Hepatocyte (in vitro differentiated cells): ENCODE measurements at regions not wholly inside any gene's neighbourhood (a gene's known extent, or its start where the extent isn't known, plus 50 kb on each side); places are given as distances from the start of the nearest gene placed in this dataset.

ENCODE experiments used
- DNase-seq: peaks from one replicate; pipeline ENCODE4 v3.0.0-alpha.2; 2016; ENCODE audit warnings: low spot score
- H2AFZ ChIP-seq: fragments of 200-600 bp; sonication (generic); 2 replicates; pipeline ENCODE4 v1.6.0; 2016; ENCODE audit warnings: antibody characterized with exemption, mild to moderate bottlenecking
- H3K27ac ChIP-seq: fragments of 200-600 bp; sonication (generic); 2 replicates; pipeline ENCODE4 v1.5.1; 2016; ENCODE audit warnings: mild to moderate bottlenecking
- H3K27me3 ChIP-seq: fragments of 200-600 bp; sonication (generic); 2 replicates; pipeline ENCODE4 v1.6.1; 2016
- H3K36me3 ChIP-seq: fragments of 200-600 bp; sonication (generic); replicated peaks from 2 replicates; pipeline ENCODE4 v1.5.1; 2016; ENCODE audit warnings: low read depth; ENCODE audit not compliant: insufficient read depth
- H3K4me1 ChIP-seq: fragments of 200-600 bp; sonication (generic); 2 replicates; pipeline ENCODE4 v1.5.1; 2016; ENCODE audit warnings: mild to moderate bottlenecking, moderate library complexity; ENCODE audit not compliant: insufficient read depth
- H3K4me2 ChIP-seq: fragments of 200-600 bp; sonication (generic); 2 replicates; pipeline ENCODE4 v1.6.0; 2016
- H3K4me3 ChIP-seq: fragments of 200-600 bp; sonication (generic); 2 replicates; pipeline ENCODE4 v1.5.1; 2016; ENCODE audit warnings: mild to moderate bottlenecking
- H3K79me2 ChIP-seq: fragments of 200-600 bp; sonication (generic); 2 replicates; pipeline ENCODE4 v1.6.0; 2017; ENCODE audit warnings: mild to moderate bottlenecking
- H3K9me2 ChIP-seq: fragments of 200-600 bp; sonication (generic); replicated peaks from 2 replicates; pipeline ENCODE4 v1.6.0; 2017; ENCODE audit warnings: mild to moderate bottlenecking; ENCODE audit not compliant: insufficient read depth
- H3K9me3 ChIP-seq: fragments of 200-600 bp; sonication (generic); 2 replicates; pipeline ENCODE4 v1.5.1; 2016; ENCODE audit warnings: low read depth, mild to moderate bottlenecking
- H4K20me1 ChIP-seq: fragments of 200-600 bp; sonication (generic); 2 replicates; pipeline ENCODE4 v1.6.0; 2016; ENCODE audit warnings: mild to moderate bottlenecking; ENCODE audit not compliant: insufficient read depth, poor library complexity, severe bottlenecking
- EZH2 ChIP-seq: fragments of 200-600 bp; sonication (generic); IDR thresholded peaks from 2 replicates; pipeline ENCODE4 v1.6.1; 2016; ENCODE audit warnings: antibody characterized with exemption, mild to moderate bottlenecking, borderline replicate concordance
- EZH2phosphoT487 ChIP-seq: fragments of 200-600 bp; sonication (generic); IDR thresholded peaks from one replicate; pipeline ENCODE4 v1.6.1; 2018; ENCODE audit warnings: antibody characterized with exemption, mild to moderate bottlenecking, low read depth, moderate library complexity; ENCODE audit not compliant: unreplicated experiment, severe bottlenecking
- WGBS: methylation state at CpG from one replicate; pipeline ENCODE4 v1.1.6; 2016; ENCODE audit warnings: low lambda C conversion rate; ENCODE audit errors: missing lambda C conversion rate; 5-methylcytosine and 5-hydroxymethylcytosine counted together
- TF ChIP-seq, protein P1 (sequence below): fragments of 200-600 bp; sonication (generic); IDR thresholded peaks from 2 replicates; pipeline ENCODE4 v1.5.1; 2016; ENCODE audit warnings: antibody characterized with exemption, mild to moderate bottlenecking; ENCODE audit not compliant: poor library complexity

- no peak overlapping the region for H3K4me2 ChIP-seq
- no peaks in the 10 kb centered on the region for H3K4me1 ChIP-seq
- H3K4me3 ChIP-seq, result no peak overlapping the region
- no peaks in the 10 kb centered on the region for H3K9me3 ChIP-seq
- no peaks in the 10 kb centered on the region for H3K9me2 ChIP-seq
- no peaks in the 10 kb centered on the region for H3K27me3 ChIP-seq
- no peaks in the 10 kb centered on the region for H3K36me3 ChIP-seq
- no peaks in the 10 kb centered on the region for H3K79me2 ChIP-seq
- no peak for DNase-seq
- H4K20me1 ChIP-seq, result no peaks in the 10 kb centered on the region
- H3K27ac ChIP-seq, result no peak overlapping the region
- no peak overlapping the region for H2AFZ ChIP-seq
- WGBS, result 92% methylated on average over 4 of the region's 4 CpGs
- TF ChIP-seq EZH2 (no peak), EZH2phosphoT487 (no peak)
- TF ChIP-seq, protein P1, sequence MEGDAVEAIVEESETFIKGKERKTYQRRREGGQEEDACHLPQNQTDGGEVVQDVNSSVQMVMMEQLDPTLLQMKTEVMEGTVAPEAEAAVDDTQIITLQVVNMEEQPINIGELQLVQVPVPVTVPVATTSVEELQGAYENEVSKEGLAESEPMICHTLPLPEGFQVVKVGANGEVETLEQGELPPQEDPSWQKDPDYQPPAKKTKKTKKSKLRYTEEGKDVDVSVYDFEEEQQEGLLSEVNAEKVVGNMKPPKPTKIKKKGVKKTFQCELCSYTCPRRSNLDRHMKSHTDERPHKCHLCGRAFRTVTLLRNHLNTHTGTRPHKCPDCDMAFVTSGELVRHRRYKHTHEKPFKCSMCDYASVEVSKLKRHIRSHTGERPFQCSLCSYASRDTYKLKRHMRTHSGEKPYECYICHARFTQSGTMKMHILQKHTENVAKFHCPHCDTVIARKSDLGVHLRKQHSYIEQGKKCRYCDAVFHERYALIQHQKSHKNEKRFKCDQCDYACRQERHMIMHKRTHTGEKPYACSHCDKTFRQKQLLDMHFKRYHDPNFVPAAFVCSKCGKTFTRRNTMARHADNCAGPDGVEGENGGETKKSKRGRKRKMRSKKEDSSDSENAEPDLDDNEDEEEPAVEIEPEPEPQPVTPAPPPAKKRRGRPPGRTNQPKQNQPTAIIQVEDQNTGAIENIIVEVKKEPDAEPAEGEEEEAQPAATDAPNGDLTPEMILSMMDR, result no peak
Observed at GRCh38 chr5:4882186-4882585, 257.9 kb upstream of the ADAMTS16 start.

DNA sequence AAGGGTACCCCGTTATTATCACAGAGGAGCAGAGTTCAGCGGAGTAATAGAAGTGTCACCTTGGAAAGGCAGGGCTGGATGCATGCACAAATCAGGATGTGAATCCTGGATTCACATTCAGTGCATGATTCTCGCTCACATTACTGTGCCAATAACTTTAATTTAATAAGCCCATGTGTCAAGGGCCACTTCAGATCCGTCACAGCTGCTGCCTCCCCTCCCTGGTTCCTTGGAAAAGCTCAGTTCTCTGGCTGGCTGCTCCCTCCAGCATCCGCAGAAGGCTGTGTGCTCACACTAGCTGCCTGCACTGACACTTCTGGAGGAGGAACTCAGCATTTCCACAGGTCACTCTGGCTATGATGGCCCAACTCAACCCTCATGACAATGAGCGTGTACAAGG, 256.8 kb upstream of the ADAMTS16 start:
- TF ChIP-seq EZH2 (no peak), EZH2phosphoT487 (no peak)
- TF ChIP-seq, protein P1, result no peak
- DNase-seq, result no peak
- no peak overlapping the region for H3K4me3 ChIP-seq
- no peaks in the 10 kb centered on the region for H3K4me1 ChIP-seq
- H3K79me2 ChIP-seq, result no peaks in the 10 kb centered on the region
- H3K27me3 ChIP-seq, result no peaks in the 10 kb centered on the region
- 85% methylated on average over 6 of the region's 6 CpGs for WGBS
- H2AFZ ChIP-seq, result no peak overlapping the region
- no peak overlapping the region for H3K4me2 ChIP-seq
- no peaks in the 10 kb centered on the region for H4K20me1 ChIP-seq
- H3K9me2 ChIP-seq, result no peaks in the 10 kb centered on the region
- H3K36me3 ChIP-seq, result no peaks in the 10 kb centered on the region
- no peak overlapping the region for H3K27ac ChIP-seq
- no peaks in the 10 kb centered on the region for H3K9me3 ChIP-seq

- no peak overlapping the region for H3K4me3 ChIP-seq
- no peaks in the 10 kb centered on the region for H4K20me1 ChIP-seq
- no peak for TF ChIP-seq EZH2phosphoT487
- no peak for TF ChIP-seq EZH2
- TF ChIP-seq, protein P1, result no peak
- H3K9me2 ChIP-seq, result no peaks in the 10 kb centered on the region
- no peaks in the 10 kb centered on the region for H3K27me3 ChIP-seq
- DNase-seq, result no peak
- H3K79me2 ChIP-seq, result no peaks in the 10 kb centered on the region
- no peak overlapping the region for H3K4me2 ChIP-seq
- 84% methylated on average over 9 of the region's 9 CpGs for WGBS
- no peak overlapping the region for H3K27ac ChIP-seq
- H3K36me3 ChIP-seq, result no peaks in the 10 kb centered on the region
- no peaks in the 10 kb centered on the region for H3K4me1 ChIP-seq
- H2AFZ ChIP-seq, result no peak overlapping the region
- no peaks in the 10 kb centered on the region for H3K9me3 ChIP-seq
Observed at GRCh38 chr5:4893063-4893744, 246.9 kb upstream of the ADAMTS16 start.
